ENCODE measurements at regions not wholly inside any gene's neighbourhood (a gene's known extent, or its start where the extent isn't known, plus 50 kb on each side); places are given as distances from the start of the nearest gene placed in this dataset.

DNA sequence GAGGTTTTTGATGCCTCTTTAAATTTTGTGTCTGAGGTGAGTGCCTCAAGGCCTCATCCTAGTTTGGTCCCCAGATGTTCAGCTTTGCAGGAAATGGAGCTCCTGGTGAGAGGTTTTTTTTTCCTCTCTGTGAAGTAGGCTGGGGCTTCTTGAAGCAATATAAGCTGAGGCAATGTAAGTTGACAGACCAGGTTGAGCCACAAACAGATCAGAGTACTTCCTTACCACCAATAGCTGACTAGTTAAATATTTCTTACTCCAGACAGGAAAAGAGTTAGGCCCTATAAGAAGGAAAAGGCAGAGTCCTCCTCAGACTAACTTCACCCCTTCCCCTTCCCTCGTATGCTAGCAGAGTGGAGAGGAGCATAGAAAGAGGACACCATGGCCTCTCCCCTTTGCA, 341.0 kb downstream of the LMO4 start:
- in situ Hi-C loops (cut with MboI; ENCODE audit: low sequenced_read_pairs): no loop called here

DNA sequence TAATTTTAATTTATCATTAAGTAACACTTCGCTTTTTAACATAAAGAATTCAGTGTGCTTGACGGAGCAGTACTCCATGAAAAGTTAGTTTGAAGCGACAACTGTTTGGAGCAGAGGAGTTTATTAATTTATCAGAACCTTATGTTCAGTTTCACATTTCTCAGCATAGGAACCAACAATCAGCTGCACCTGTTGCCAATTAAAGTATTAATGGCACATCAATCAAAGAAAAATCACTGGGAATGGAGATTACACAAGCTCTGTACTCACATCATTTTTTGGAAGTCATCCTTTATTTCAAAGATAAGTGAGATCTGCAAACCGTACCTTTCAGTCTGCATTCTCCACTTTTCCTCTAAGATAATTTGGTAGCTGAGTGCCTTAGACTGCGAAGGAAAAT, 344.6 kb downstream of the LMO4 start:
- in situ Hi-C loops (cut with MboI; ENCODE audit: low sequenced_read_pairs): no loop called here

DNA sequence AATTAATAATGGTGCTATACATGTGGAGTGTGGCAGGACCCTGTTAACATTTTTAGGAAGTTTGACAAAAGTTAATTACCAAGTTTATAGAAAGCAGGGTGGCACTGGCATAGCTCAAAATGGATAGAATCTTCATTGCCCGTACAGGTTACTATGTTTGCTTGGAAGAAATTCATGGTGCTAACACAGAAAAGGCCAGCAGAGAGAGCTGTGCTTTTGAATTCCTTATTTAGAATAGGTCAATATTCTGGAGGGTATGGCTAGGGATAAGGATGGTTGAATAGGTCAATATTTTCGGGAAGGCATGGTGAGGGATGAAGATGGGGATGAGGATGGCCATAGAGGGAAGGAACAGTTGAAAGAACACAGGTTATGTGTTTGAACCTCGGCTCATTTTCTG, 345.1 kb downstream of the LMO4 start:
- in situ Hi-C loops (cut with MboI; ENCODE audit: low sequenced_read_pairs): no loop called here

DNA sequence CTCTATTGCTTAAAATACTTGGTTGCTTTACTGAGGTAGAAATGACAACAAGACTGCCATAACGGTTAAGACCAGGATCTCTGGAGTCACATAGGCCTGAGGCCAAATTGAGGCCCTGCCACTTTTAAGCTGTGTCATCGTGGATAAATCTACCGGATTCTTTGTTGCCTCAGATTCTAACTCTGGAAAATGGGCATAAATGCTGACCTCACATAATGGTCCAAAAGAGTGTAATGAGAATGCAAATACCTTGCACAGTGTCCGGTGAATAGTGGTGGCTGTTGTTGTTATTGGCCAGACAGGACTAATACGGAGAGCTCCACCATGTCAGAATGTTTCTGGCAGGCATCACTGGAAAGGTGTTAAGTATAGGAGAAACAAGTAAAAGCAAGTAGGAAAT, 346.1 kb downstream of the LMO4 start:
- in situ Hi-C loops (cut with MboI; ENCODE audit: low sequenced_read_pairs): no loop called here

DNA sequence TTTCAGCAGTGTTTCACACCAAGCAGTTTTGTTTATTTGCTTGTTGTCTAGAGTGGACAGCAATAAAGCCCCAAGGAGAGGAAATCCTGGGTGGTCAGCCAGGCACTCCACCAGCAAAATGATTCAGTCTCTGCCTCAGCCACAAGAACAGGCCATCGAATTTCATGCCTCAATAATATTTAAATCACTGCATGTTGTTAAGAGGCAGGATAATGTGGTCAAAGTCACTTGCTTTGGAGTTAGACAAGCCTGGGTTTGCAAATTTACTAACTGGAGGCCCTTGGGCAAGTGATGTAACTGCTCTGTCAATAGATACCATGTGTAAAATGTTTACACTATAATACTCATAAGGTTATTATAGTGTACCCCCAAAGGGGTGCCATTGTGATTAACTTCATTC, 349.6 kb downstream of the LMO4 start:
- in situ Hi-C loops (cut with MboI; ENCODE audit: low sequenced_read_pairs): no loop called here

DNA sequence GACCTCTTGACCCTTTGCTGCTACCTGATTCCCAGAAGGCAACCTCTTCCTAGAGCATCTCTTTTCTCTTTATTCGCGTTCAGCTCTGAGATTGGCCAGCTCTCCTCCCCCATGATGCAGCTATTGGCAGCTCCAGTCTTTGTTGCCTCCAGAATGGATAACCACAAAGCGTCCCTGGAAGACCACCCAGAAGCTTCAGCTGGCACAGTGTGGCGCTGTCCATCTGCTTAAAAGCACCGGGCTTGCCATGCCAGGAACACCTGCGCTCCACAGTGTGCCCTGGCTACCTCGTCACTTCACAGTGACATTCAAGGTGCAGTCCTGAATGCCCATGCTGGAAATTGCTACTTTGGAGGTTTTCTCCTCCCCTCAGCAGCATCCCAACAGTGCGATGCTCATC, 353.9 kb downstream of the LMO4 start:
- in situ Hi-C loops (cut with MboI; ENCODE audit: low sequenced_read_pairs): no loop called here

DNA sequence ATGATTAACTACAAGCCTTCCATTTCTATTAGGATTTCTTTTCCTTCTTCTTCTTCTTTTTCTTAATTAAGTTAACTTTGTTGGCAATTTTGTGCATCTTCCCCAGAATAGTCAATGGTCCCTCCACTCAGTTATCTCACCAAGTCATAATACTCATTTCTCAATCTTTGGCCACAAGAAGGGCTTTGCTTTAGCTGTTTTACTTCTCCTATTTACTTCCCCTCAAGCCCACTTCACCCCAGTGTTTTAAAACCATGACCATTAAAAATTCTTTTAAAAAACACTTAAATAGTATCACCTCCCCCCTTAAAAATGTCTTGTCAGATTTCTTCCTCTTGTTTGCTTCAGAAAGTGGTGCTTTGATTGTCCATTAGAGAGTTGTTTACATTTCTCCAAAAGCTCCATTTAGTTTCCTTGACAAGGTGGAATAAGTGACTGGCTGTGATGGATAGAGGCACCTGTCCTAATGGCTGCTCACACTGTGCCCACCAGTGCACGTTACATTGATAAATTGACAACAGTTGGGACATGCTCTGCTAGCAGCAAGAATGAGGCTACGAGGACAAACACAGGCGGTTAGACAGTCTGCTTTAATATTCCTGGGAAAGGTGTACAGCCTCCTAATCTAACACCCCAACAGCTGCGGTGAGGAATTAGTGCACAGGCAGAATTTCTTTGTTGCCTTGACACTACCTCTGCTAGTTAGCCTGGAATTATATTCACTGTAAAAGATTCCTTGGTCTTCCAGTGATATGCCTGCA, 354.7 kb downstream of the LMO4 start:
- in situ Hi-C loops (cut with MboI; ENCODE audit: low sequenced_read_pairs): no loop called here

DNA sequence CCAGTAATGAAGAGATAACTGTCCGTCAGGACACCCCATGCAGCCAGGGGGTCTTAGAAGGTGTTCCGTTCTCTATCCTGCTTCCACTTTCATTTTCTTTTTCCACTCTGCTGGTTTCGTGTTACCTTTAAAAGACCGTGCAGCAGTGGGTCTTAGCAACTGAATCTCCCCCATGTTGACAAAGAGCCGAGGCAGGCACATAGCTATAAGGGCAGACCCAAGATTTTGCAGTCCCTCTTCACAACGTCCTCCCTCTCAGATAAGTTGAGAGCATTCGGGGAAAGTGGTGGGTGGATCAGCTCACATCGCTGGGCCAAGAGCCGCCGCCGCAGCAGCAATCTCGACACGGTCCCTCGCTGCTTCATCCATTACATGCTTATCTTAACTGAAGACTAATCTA, 355.5 kb downstream of the LMO4 start:
- in situ Hi-C loops (cut with MboI; ENCODE audit: low sequenced_read_pairs): no loop called here

DNA sequence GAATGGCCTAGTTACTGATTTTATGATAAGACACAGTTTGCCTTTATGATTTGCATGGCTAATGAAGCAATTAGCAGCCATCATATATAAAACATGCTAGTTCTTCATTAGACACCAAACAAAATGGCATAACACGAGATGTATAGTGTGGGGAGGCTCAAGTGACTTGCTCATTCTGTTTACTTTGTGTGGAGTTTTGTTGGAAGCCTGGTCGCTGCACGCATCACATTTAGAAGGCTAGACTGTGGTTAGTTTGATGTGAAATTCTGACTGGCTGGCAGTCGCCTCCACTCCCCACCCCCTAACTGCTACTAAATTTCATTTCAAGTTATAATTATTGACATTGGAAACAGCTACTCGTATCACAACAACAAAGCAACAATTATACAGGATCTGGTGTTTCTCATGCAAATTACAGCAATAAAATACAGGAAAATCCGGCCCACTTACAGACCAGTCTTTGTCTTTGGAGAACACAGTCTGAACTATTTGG, 356.1 kb downstream of the LMO4 start:
- in situ Hi-C loops (cut with MboI; ENCODE audit: low sequenced_read_pairs): no loop called here

DNA sequence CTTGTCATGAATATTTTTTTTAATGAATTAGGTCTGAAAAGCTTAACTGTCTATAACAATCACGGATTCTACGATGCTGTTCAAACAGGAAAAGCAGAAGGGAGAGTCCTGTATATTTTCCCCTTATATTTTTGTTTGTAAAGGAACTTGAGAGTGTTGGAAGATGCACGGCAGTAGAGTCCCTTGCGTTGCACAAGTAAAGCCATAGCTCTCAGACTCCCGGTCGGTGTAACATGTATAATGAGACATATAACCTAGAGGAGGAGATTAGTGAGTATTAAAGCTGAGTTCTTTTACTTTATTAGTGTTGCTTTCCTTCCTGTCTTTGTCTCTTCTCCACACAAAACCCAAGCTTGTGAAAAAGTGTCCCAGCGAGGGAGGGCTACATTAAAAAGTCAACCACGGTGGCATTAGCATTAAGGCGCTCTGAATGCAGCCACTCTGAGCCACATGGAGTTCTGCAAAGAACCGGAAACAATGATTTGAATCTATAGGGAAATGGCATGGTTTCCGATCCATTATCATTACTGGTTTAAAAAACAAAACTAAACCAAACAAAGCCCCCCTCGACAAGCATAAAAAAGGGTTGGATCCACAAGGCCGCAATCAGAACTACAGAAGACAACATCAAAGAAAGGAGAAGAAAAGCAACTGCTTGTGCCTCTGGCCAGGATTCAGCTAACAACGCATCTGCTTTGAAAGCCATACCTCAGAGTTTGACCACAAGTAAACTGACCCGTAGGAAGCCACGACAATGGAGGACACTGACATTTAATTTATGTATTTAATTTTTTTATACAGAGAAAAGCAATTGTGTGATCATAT, 356.8 kb downstream of the LMO4 start:
- in situ Hi-C loops (cut with MboI; ENCODE audit: low sequenced_read_pairs): no loop called here

DNA sequence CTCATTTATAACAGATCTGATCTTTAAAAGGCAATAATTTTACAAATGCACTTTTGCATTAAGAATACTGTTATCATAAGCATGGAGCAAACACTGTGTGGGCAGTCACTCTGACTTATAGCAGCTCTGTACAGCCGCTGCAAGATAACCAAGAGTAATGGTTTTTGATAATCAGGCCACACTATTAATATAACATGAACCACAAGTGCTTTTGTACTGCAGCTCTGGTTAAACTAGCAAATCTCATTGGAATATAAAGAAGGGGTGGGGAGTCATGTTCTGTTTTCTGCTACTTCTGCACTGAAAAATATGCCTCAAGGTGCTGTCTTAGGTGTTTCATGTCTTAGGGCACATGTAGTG, 357.4 kb downstream of the LMO4 start:
- in situ Hi-C loops (cut with MboI; ENCODE audit: low sequenced_read_pairs): no loop called here

DNA sequence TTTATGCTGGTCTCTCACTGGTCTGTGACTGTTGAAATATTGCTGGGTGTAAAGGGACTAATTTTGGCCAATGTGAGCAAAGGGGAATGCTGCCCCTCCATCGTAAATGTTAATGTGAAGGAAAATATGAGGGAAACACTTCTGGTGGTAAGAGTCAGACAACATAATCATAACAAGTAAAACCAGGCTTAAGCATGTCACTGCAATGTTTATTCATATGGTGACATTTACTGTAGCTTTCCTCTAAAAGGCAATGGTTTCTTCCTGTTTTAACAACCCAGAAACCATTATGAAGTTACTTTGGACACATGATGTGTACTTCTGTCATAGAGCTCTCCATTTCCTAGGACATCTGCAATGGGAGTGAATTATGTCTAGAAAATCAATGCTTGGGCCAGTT, 358.0 kb downstream of the LMO4 start:
- in situ Hi-C loops (cut with MboI; ENCODE audit: low sequenced_read_pairs): no loop called here

DNA sequence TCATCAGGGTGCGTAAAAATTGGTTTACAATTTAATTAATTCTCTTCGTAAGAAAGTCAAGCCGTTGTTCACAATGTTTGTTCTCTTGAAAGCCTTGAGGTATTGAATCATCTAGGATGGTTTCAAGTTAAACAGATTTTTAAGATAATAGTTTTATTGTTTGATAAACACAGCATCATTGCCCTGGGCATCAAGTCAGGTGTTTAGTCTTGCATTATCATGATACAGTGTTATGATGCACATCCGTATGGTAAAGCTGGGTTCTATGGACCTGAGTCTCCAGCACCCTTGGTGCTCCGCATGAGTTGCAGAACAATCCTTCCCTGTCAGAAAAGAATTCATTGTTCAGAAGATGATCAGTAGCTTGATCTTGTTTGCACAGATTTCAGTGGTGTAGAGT, 359.5 kb downstream of the LMO4 start:
- in situ Hi-C loops (cut with MboI; ENCODE audit: low sequenced_read_pairs): no loop called here

DNA sequence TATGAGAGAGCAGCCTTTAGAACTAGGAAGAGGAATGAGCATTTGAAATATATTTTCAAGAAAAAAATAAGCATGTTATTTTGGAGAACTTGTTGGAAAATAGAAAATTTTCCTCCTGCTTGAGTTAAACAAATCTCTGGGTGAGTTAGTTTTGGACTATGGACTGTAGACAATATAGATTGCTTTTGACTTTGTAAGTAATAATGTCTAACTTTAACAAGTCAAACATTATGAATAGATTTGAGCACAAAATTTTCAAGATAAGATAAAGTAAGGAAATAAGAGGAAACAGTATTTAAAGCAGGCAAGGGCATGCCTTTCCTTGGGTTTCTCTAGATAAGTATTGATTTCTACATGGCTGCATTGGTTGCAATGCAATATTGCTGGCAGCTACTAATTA, 360.8 kb downstream of the LMO4 start:
- in situ Hi-C loops (cut with MboI; ENCODE audit: low sequenced_read_pairs): no loop called here

DNA sequence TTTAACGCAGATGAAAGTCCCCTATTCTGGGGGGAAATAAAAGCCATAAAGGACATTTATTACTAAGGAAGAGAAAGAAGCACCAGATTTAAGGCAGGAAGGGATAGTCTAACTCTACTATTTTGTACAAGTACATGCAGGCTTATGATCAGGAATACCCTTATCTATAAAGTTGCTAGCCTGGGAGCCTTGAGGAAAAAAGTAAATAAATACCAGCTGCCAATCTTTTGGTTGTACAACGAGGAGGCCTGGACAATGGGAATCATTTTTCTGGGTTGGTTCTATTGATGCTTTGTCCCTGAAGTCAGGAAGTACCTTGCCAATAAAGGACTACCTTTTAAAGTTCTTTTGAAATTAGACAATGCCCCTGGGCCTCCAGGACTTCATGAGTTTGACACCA, 367.8 kb downstream of the LMO4 start:
- in situ Hi-C loops (cut with MboI; ENCODE audit: low sequenced_read_pairs): no loop called here

DNA sequence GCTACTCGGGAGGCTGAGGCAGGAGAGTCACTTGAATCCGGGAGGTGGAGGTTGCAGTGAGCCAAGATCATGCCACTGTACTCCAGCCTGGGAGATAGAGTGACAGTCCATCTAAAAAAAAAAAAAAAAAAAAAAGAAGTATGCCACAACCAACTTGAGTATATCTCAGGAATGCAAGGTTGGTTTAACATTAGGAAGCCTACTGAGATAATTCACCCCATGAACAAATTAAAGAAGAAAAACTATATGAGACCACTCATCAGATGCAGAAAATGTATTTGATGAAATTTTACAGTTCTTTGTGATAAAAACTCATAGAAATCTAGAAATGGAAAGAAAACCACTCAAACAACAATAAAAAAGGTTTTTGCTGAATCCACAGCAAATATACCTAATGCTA, 373.8 kb downstream of the LMO4 start:
- in situ Hi-C loops (cut with MboI; ENCODE audit: low sequenced_read_pairs): no loop called here

DNA sequence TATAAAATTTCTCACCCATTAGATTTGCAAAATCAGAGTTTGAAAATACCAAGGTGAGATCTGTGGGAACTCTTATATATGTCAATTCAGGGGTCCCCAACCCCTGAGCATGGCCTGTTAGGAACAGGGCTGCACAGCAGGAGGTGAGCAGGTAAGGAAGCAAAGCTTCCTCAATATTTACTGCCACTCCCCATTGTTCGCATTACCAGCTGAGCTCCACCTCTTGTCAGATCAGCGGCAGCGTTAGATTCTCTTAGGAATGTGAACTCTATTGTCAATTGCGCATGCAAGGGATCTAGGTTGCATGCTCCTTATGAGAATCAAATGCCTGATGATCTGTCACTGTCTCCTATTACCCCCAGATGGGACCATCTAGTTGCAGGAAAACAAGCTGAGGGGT, 376.6 kb downstream of the LMO4 start:
- in situ Hi-C loops (cut with MboI; ENCODE audit: low sequenced_read_pairs): no loop called here

DNA sequence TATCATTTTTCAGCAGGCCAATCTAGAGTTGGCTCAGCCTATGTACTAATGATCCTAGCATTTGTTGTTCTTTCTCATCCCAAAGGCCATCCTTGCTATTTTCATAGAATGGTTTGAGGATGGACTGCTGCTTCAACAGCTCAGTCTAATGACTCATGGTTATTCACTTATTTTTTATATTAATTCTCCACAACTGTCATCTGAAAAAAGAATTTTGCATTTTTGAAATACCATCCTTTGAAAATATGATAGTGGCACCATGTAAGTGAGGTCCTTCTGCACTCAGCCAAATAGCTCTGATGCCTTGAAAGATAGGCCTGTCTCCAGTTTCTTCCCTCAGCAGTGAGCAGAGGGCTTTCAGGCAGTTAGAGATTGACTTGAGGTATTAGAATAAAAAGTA, 377.5 kb downstream of the LMO4 start:
- in situ Hi-C loops (cut with MboI; ENCODE audit: low sequenced_read_pairs): no loop called here

DNA sequence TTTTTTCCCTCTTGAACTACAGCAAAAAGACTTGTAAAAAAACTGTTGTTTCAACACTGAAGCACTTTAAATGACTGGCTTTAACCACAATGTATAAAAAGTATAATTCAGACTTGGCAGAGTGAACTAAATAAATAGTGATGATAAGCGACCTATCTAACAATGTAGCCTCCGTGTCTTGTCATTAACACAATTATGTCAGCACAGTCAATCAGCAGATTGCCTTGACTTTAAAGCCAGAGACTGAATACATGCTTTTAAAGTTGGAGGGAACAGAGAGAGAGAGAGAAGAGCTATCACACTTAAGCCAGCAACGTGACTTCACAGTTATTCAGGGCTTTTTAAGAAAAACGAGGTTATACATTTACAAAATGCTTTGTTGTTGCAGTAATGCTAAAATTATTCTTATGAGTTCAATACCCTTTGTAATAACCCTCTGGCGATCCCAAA, 378.1 kb downstream of the LMO4 start:
- in situ Hi-C loops (cut with MboI; ENCODE audit: low sequenced_read_pairs): no loop called here

DNA sequence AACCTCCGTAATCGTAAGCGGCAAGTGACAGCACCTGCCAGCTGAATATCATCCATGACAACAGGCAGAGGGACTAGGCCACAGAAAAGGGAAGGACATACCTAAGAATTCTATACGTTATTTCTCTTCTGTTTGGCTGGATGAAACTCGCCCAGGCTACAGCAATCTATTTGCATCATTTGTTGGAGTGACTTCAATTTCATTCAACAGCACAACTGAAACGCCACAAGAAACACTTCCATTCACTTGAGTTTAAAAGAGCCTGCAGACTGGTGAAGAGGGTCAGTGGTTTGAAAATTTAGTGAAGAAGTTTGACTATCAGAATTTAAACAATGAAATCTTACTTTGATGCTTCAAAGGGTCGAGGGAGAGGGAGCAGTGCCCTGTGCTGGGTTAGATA, 378.7 kb downstream of the LMO4 start:
- in situ Hi-C loops (cut with MboI; ENCODE audit: low sequenced_read_pairs): no loop called here

DNA sequence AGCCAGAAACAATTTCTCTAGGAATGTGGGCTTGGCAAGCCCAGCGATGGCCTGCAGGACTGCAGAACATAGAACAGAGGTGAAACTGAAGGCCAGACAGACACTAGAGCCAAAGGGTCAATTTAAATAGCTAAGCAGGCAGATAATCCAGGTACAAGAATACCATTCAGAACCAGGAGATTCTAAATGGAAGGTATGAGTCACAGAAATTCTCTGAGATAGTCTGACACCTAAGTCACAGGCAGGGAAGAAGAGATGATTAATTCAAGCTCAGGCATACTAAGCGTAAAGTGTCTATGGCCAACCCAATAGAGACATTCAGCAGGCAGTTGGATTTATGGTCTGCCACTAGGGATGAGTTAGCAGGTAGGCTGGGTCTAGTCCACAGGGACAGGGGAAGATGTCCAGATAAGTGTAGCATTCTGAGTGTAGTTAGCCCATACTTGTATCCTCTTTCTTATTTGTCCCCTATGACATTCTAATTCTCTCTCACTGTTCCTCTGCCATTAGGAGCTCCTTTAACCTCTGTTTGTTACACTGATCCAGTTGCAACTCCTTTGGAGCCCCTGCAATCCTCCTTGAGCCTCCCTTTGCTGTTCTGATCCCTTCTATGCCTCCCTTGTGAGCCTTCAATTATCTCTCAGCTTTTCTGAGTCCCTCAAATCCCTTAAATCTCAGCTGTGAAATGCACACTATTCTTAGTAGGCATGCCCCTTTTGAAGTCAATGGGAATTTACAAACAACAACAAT, 383.8 kb downstream of the LMO4 start:
- in situ Hi-C loops (cut with MboI; ENCODE audit: low sequenced_read_pairs): no loop called here

DNA sequence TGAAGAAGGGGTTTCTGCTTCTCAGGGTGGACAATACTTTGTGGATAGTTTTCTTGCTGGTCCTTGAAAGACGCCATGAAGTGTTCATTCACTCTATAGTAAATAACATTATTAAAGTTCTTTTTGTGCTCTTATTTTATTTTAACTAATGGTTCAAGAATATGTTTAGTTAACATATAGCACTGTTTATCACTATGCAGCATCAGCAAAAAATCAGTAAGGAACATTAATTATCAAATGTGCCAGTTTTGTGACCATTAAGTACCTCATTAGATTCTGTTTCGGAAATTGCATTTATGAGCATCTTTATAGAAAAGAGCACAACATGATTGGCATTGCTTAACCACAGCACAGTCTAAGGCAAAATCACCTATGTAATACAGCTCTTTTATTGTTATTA, 385.6 kb downstream of the LMO4 start:
- in situ Hi-C loops (cut with MboI; ENCODE audit: low sequenced_read_pairs): no loop called here

Data from HL-60/S4 (cell line).